MCF 10A (cell line): ENCODE measurements at regions not wholly inside any gene's neighbourhood (a gene's known extent, or its start where the extent isn't known, plus 50 kb on each side); places are given as distances from the start of the nearest gene placed in this dataset.

Experiments used
- BruUV-seq: library from RNA; stranded (reverse); fragments of 400-500 nt; replicated peaks from 2 replicates; lab custom pipeline; 2021; lab: Mats Ljungman, UMichigan
- CTCF ChIA-PET: fragments of 300-600 bp; sonication (Branson Sonifier 250); formaldehyde crosslinking; extraction: SDS; loops from one replicate; lab custom pipeline; 2021; ENCODE audit warnings: antibody characterized with exemption, inconsistent platforms; lab: Yijun Ruan, JAX
- POLR2A ChIA-PET: fragments of 300-600, 350-650 bp; sonication (Branson Sonifier 250); formaldehyde crosslinking; extraction: SDS; loops from one replicate; lab custom pipeline; 2020; ENCODE audit warnings: antibody characterized with exemption, inconsistent platforms; lab: Yijun Ruan, JAX
- DNase-seq: peaks from one replicate; pipeline ENCODE4 v3.0.0-alpha.2; 2018; ENCODE audit not compliant: unreplicated experiment
- H3K27ac Mint-ChIP-seq: one replicate; pipeline ENCODE4 v1.8.0; 2022; ENCODE audit warnings: mild to moderate bottlenecking, low read depth, mixed read lengths; ENCODE audit not compliant: unreplicated experiment
- H3K27me3 Mint-ChIP-seq: one replicate; pipeline ENCODE4 v1.8.0; 2022; ENCODE audit warnings: mixed read lengths; ENCODE audit not compliant: insufficient read depth, unreplicated experiment
- H3K36me3 Mint-ChIP-seq: one replicate; pipeline ENCODE4 v1.8.0; 2022; ENCODE audit warnings: mild to moderate bottlenecking, moderate library complexity, mixed read lengths; ENCODE audit not compliant: insufficient read depth, unreplicated experiment
- H3K4me1 Mint-ChIP-seq: one replicate; pipeline ENCODE4 v1.8.0; 2022; ENCODE audit warnings: mixed read lengths; ENCODE audit not compliant: insufficient read depth, unreplicated experiment
- H3K4me3 Mint-ChIP-seq: one replicate; pipeline ENCODE4 v1.8.0; 2022; ENCODE audit warnings: mild to moderate bottlenecking, moderate library complexity, mixed read lengths; ENCODE audit not compliant: unreplicated experiment
- H3K9me3 Mint-ChIP-seq: one replicate; pipeline ENCODE4 v1.8.0; 2022; ENCODE audit warnings: mixed read lengths; ENCODE audit not compliant: unreplicated experiment
- intact Hi-C: fragments of 100-400 bp; cut with micrococcal nuclease; formaldehyde crosslinking; loops from 2 replicates; pipeline ENCODE4 v1.14.1; 2022
- TF ChIP-seq, protein P1 (sequence below): fragments of 200-600 bp; IDR thresholded peaks from one replicate; pipeline ENCODE4 v1.8.0; 2022; ENCODE audit warnings: antibody characterized with exemption, mild to moderate bottlenecking; ENCODE audit not compliant: unreplicated experiment

DNA sequence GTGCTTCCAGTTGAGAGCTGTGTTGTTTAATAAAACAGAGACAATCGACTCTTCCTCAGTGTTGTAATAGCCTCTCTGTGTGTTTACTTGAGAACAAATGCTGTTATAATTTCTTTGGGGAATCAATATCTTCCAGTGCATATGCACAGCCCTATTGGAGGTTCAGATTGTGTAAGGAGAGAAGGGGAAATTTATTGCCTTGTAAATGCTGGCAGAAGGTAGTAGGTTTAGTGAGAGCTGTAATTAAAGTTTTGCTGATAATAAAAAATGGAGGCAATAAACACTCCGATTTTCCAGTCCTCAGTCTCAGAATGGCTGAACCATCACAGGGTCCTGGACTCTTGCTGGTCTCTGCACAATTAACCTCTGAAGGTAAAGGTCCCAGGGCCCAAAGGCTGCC lies 128.3 kb downstream of the C5orf15 start:
- DNase-seq, result no peak
- Mint-ChIP-seq H3K4me1 (no peaks in the 10 kb centered on the region), H3K9me3 (no peaks in the 10 kb centered on the region), H3K36me3 (no peaks in the 10 kb centered on the region), H3K4me3 (no peak overlapping the region), H3K27ac (no peak overlapping the region), H3K27me3 (peaks cover 64% of the 10 kb centered on the region)
- TF ChIP-seq, protein P1, sequence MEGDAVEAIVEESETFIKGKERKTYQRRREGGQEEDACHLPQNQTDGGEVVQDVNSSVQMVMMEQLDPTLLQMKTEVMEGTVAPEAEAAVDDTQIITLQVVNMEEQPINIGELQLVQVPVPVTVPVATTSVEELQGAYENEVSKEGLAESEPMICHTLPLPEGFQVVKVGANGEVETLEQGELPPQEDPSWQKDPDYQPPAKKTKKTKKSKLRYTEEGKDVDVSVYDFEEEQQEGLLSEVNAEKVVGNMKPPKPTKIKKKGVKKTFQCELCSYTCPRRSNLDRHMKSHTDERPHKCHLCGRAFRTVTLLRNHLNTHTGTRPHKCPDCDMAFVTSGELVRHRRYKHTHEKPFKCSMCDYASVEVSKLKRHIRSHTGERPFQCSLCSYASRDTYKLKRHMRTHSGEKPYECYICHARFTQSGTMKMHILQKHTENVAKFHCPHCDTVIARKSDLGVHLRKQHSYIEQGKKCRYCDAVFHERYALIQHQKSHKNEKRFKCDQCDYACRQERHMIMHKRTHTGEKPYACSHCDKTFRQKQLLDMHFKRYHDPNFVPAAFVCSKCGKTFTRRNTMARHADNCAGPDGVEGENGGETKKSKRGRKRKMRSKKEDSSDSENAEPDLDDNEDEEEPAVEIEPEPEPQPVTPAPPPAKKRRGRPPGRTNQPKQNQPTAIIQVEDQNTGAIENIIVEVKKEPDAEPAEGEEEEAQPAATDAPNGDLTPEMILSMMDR, result no peak
- intact Hi-C loops, result no loop called here
- no TSS peak for BruUV-seq
- ChIA-PET POLR2A (no interaction called here), CTCF (interaction anchor here (0.6 to 0.7 kb wide), 4 partner anchors 9 to 547 kb away, joined by 3 to 4 read pairs (median 3); no protein-coding TSS in a partner anchor)

DNA sequence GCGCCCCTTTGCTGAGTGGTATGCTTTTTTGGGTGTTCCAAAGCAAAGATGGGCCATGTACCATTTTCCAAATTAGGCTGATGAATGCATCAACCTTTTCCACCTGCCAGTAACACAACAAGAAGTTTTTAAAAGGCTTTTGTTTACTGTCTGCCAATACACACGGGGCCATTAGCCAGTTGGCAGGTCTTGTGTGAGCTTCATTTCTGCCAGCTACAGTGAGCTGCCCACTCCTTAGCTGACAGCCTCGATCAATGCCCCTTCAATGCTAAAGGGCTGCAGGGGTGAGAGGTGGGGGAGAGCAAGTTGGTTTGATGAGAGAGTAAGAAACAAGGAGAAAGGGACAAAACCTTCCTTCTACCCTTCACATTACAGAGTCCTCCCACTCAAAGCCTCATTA lies 128.7 kb downstream of the C5orf15 start:
- Mint-ChIP-seq H3K4me1 (no peaks in the 10 kb centered on the region), H3K27me3 (peaks cover 68% of the 10 kb centered on the region), H3K36me3 (no peaks in the 10 kb centered on the region), H3K4me3 (no peak overlapping the region), H3K9me3 (no peaks in the 10 kb centered on the region), H3K27ac (no peak overlapping the region)
- POLR2A ChIA-PET, result no interaction called here
- CTCF ChIA-PET, result interaction anchor here (0.7 kb wide), 2 partner anchors 9 to 17 kb away, joined by 3 to 4 read pairs; no protein-coding TSS in a partner anchor
- DNase-seq, result no peak
- TF ChIP-seq, protein P1, result no peak
- BruUV-seq, result no TSS peak
- intact Hi-C loops, result no loop called here

DNA sequence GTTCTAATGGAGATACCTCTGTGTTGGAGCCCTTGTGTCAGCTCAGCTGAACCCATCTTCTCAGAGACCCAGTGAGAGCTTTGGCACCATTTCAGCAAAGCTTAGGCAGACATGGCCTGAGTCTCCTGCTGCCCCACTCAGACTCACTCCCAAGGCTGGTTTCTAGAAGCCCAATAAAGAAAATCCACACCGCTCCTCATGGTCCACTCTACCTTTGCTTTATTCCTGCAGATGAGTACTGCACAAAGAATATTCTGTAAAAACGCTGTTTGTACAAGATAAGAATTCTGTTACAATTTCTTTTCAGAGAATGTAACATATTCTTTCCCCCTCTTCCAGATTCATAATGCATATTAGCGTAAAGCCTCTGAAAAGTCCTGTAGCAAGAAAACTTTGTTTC lies 129.3 kb downstream of the C5orf15 start:
- Mint-ChIP-seq H3K9me3 (no peaks in the 10 kb centered on the region), H3K27ac (no peak overlapping the region), H3K4me3 (no peak overlapping the region), H3K27me3 (peaks cover 75% of the 10 kb centered on the region), H3K4me1 (no peaks in the 10 kb centered on the region), H3K36me3 (no peaks in the 10 kb centered on the region)
- BruUV-seq, result no TSS peak
- CTCF ChIA-PET, result interaction anchor here (0.6 kb wide), 1 partner anchor 10 kb away, joined by 3 read pairs; no protein-coding TSS in a partner anchor
- DNase-seq, result no peak
- intact Hi-C loops, result no loop called here
- POLR2A ChIA-PET, result no interaction called here
- TF ChIP-seq, protein P1, result no peak

DNA sequence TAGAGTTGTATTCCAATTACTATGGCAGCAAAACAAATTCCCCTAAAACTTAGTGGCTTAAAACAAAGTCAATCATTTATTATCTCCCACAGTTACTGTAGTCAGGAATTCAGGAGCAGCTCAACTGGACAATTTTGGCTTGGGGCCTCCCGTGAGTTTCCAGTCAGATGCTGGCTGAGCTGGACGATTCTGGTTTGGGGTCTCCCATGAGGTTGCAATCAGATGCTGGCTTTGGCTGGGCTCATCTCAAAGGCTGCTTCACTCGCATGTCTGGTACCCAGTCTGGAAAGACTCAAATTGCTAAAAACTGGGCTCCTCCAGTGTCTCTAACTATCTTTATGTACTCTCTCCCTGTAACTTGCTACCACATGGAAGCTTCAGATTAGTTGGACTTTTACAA lies 130.1 kb downstream of the C5orf15 start:
- H3K27me3 Mint-ChIP-seq, result peaks cover 83% of the 10 kb centered on the region
- H3K27ac Mint-ChIP-seq, result no peak overlapping the region
- TF ChIP-seq, protein P1, result no peak
- BruUV-seq, result no TSS peak
- H3K4me1 Mint-ChIP-seq, result no peaks in the 10 kb centered on the region
- H3K4me3 Mint-ChIP-seq, result no peak overlapping the region
- DNase-seq, result no peak
- H3K36me3 Mint-ChIP-seq, result no peaks in the 10 kb centered on the region
- POLR2A ChIA-PET, result interaction anchor here (0.6 kb wide), 1 partner anchor 983 kb away, joined by 4 read pairs; no protein-coding TSS in a partner anchor
- CTCF ChIA-PET, result interaction anchor here (0.7 to 0.8 kb wide), 2 partner anchors 18 to 465 kb away, joined by 3 to 4 read pairs; no protein-coding TSS in a partner anchor
- no peaks in the 10 kb centered on the region for H3K9me3 Mint-ChIP-seq
- intact Hi-C loops, result no loop called here
